Activated CD4-positive, alpha-beta T cell treated with anti-CD3 and anti-CD28 coated beads, Interleukin-2, amount 50 U/mL, for 24 hours (primary cell): ENCODE measurements at regions not wholly inside any gene's neighbourhood (a gene's known extent, or its start where the extent isn't known, plus 50 kb on each side); places are given as distances from the start of the nearest gene placed in this dataset.
"Not testable (repeated sequence)": the region's sequence is repeated elsewhere in the genome, so short reads cannot be mapped to it uniquely, and the experiment has no call there.

Source experiments
- DNase-seq, 2 donors: peaks; one replicate each; pipeline ENCODE4 v3.0.0-alpha.2; 2020; ENCODE audit warnings: low read depth in 1 of 2, low spot score in 1 of 2

DNA sequence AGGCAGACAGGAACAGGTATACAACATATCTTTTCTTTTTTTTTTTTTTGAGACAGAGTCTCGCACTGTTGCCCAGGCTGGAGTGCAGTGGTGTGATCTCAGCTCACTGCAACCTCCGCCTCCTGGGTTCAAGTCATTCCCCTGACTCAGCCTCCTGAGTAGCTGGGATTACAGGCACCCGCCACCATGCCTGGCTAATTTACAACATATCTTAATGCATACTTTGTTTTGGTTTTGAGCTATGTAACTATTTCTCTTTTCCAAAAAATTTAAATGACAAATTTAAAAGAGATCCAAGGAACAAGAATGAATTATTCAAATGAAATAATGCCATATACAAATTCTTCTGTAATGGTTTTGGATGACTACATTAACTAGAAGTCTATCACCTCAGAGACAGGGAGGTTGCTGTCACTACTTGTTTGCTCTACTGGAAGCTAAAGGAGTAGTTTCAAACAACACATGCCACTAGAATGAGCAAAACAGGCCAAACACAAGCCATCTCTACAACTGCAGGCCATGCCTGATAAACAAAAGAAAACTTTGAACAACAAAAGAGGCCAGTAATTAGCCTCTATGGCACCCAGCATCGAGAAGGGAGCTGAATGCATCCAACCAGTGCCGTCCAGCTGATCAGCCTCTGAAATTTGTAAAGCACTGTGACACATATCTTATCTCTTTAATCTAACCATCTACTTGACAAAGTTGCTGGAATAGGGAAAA, 133.6 kb upstream of the VOPP1 start:
- DNase-seq = not testable (repeated sequence)

DNA sequence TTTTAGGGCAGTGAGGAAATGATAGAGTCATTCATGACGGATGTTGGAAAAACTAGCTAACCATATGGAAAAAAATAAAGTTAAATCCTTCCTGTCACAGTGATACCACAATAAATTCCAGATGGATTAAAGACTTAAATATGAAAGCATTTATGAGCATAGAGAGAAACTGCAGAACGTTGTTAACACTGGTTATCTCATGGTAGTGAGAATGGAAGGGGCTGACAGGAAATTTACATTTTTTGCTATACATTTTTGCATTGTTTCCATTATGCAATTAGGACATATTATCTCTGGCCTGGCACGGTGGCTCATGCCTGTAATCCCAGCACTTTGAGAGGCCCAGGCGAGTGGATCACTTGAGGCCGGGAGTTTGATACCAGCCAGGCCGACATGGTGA, 130.5 kb upstream of the VOPP1 start:
- not testable (repeated sequence) for DNase-seq

DNA sequence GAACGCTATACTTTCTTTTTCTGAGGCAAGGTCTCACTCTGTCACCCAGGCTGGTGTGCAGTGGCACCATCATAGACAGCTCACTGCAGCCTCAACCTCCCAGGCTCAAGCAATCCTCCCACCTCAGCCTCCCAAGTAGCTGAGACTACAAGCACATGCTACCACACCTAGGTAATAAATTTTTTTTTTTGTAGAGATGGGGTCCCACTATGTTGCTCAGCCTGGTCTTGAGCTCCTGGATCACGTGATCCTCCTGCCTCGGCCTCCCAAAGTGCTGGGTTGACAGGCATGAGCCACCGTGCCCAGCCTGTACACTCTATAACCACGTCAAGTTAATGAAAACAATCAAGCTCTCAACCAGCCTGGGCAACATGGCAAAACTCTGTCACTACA, 127.1 kb upstream of the VOPP1 start:
- not testable (repeated sequence) for DNase-seq

DNA sequence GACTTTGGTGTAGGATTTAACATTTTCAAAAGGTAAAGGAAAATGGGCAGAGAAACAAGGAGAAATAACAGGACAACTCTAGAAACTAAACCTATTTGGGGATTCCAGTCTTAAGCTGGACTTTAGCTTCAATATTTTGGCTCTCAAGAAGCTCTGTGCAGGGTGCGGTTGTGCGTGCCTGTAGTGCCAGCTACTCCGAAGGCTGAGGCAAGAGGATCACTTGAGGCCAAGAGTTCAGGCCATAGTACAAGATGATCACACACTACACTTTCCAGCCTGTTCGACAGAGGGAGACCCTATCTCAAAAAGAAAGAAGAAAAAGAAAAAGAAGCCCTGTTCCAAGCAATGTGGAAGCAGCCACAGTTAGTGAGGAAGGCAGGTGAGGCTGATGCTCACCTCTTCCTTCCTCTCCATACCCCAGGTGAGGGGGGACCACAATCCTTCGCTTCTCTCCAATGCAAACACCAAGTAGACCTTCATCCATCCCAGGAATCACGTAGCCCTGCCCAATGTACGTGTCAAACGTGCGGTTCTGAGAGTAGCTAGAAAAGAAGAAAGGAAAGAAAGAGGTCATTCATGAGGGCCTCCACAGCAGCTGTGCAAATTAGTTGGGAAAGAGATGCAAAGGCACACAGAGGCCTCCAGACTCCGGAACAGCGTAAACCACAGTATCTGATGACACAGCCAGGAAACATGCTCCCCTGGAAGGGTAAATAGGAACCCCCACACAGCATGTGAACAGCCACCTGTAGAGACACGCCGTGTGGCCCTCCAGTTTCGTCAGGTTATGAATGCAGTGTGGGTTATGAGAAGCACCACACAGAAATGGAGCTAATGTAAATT, 126.5 kb upstream of the VOPP1 start:
- DNase-seq = not testable (repeated sequence)

DNA sequence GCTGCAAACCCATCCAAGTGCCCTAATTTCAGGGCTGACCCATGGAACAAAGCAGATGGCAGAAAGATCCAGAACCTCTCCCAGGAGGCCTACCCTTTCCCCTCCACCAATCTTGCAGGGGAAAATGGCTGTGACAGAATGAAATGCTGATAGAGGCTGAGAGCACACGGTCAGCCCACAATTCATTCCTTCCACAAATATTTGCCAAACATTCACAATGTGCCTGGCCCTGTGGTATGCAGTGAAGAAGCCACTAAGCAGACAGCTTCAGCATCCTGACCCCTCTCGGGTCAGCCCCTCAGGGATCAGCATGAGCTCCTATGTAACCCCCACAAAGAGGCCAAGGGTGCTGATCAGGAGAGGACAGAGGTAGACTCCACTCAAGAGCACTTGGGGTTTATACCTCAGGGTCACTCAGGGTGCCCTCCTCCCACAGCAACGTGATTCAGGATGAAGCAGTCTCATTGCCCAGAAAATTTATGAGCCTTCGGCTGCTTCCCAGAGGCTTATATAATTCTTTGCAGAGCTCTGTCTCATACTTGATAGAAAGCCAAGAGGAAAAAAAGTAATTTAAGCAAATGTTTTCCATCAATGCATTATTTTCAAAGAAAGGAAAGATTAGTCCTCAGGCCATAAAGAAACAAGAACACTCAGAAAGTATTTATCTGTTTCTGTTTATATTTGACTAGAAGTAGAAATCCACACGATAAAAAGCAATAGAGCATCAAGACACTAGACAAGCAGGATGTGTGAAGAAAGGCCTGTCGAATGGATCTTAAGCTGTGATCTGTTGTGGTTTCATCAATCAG, 123.8 kb upstream of the VOPP1 start:
- not testable (repeated sequence) for DNase-seq

DNA sequence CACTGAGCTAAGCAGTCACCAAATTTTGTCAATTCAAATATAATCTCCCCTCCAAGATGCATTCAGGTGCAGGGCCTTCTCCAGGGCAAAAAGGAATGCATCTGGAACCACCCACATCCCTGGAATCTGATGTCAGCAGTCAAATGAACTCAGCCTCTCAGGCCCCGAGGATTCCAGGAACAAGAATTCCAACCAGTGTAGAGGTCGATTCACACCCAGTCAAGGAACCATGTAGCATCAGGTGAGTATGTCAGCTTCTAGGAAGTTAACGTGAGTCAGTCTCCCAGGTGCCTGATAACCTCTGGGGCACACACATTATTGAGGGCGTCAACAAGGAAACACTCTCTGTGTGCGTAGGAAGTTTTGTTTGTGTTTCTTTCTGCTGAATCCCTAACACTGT, 122.2 kb upstream of the VOPP1 start:
- DNase-seq = not testable (repeated sequence)

DNA sequence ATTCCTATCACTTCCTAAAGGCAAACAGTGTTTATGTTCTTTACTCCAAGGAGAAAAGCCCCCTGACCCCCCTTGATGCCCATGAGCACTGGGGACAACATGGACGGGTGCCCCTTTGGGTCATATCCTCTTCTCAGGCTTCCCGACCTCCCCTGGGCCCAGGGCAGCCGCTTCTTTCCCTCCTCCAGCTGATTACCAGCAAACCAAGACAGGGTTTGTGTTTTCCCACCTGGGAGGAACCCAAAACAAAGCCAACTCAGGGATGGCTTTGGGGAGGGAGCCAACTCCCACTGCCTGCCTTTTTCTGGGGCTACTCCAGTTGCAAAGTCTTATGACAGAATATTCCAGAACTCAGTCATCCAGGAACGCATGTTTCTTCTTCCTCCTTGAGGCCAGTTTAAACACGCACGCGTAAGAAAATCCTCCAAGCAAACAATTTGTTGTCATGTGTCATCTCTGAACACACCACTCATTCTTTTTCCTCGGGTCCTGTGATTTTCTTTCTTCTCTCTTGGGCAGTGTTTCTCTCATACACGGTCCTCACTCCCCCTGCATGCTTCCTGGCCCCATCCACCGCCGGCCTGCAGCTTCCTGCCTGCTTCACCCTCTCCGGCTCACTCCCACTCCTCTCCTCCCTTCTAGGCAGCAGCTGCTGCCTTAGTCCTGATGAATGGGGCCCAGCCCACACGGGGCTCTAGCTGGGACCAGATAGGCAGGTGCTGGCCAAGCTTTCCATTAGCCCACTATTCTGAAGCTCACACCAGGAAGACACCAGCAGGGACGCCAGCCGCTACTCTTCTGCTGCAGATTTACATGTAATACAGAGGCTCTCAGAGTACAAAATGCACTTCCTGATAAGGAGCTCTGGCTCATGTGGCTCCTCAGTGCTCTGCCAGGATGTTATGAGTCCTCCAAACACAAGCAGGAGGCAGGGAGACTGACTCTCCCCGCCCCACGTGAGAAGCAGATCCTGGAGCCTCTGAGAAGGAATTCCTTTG, 116.7 kb upstream of the VOPP1 start:
- DNase-seq = not testable (repeated sequence)

DNA sequence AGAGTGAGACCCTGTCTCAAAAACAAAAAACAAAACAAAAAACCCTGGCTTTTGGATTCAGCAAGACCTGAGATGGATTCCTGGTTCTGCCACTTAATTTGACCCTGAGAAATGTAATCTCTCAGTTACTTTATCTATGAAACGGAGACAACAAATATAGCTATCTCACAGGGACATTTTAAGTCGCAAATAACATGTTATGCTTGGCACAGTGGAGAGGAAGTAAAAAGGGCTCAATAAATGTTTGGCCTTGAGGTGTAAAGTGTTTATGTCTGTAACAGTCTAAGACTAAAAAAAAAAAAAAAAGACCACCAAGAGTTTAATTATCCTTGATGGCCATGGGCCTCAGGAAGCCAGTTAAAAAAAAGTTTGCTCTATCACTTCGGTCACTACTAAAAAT, 116.0 kb upstream of the VOPP1 start:
- DNase-seq = not testable (repeated sequence)

DNA sequence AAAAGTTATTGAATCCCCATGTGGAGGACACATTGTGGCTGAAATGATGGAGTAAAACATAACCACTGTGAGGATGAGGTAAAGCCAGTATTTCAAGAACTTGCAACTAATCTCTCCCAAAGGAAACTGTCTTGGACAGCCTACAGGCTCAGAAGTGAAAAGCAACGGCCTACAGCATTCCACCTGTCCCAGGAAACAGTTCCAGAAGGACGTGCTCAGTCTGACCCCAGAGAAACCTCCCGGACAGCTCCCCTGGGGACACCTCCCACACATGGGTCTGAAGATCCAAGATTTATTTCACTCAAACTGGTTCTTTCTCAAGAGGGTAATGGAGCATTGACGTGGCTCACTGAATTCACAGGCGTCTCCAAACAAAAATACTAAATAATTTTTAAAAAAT, 115.0 kb upstream of the VOPP1 start:
- DNase-seq = not testable (repeated sequence)

DNA sequence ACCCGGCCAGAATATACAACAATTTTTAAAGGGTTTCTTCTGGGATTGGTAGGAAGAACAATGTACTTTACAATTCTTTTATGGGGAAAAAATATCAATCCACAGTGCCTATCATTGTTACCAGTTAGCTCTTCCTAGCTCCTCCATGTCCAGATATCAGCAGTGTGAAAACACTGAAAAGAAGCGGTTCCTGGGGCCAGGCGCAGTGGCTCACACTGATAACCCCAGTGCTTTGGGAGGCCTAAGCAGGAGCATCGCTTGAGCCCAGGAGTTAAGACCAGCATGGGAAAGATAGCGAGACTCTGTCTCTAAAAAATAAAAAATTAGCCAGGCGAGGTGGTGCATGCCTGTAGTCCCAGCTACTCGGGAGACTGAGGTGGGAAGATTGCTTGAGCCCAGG, 114.5 kb upstream of the VOPP1 start:
- DNase-seq = not testable (repeated sequence)

DNA sequence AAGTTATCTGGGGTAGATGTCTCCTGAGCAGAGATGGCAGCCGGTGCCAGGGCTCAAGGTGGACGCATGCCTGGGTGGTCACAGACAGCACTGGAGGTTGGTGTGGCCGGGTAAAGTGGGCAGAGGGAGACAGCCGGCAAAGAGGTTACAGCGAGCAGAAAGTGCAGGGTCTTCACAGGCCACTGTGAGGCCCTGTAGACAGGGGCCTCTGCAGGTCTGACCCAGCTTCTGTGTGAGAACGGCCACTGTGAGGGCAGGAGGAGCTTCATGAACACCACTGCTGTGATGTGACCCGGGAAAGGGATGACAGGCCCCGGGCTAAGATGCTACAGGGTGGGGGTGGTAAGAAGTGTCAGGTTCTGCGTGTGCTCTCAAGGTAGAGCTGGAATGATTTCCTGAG, 111.2 kb upstream of the VOPP1 start:
- not testable (repeated sequence) for DNase-seq

DNA sequence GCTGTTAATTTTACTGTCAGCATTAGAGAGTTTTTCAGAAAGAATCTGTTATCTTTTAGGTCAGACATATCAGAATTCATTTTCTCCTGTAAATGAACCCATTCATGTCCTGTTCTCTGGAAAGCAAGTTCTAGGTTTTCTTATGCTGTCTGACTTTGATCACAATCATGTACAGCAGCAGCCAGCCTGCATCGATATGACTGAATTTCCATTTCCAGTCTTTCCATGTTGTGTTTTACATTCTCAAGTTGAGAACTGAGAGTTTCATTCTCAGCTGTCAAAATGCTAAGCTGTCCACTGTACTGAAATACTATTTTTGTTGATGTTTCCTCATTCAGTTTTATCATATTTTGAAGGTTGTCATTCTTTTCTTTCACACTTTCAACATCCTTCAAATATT, 103.3 kb upstream of the VOPP1 start:
- not testable (repeated sequence) for DNase-seq

DNA sequence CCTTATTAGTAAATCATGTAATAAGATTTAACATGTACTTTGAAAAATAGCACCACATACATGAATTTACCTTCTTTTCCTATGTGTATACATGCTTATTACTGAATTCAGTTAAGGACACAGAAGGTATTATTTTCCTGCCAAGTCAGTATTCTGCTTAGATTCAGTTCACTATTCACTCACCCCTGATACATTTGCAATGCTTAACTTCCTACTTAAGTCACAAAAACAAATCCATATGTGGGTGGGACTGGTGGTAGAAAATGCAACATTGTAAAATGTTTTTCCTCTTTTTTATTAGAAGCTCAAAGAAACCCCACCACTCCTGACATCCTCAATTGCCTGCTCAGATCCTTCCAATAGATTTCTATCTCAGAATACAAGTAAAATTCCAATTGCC, 101.2 kb upstream of the VOPP1 start:
- not testable (repeated sequence) for DNase-seq

DNA sequence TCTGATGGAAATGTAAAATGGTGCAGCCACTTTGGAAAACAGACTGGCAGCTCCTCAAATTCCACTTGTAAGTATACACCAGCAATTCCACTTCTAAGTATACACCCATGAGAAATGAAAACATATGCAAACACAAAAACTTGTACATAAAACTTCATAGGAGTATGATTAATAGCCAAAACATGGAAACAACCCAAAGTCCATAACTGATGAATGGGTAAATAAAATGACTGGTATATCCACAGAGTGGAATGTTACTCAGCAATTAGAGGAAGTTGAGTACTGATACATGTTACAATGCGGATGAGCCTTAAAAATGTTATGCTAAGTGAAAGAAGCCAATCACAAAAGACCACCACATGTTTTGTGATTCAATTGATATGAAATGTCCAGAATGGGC, 99.8 kb upstream of the VOPP1 start:
- not testable (repeated sequence) for DNase-seq

DNA sequence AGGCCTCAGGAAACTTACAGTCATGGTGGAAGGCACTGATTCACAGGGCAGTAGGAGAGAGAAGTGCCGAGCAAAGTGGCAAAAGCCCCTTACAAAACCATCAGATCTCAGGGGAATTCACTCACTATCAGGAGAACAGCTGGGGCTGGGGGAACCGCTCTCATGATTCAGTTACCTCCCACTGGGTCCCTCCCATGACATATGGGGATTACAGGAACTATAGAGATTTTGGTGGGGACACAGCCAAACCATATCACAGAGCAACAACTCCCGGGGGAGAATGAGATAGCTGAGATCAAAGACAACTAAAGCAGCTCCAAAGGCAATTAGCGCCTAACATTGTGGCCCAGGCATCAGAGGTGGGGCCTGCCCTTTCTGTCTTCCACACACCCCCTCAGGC, 85.4 kb upstream of the VOPP1 start:
- DNase-seq = no peak

DNA sequence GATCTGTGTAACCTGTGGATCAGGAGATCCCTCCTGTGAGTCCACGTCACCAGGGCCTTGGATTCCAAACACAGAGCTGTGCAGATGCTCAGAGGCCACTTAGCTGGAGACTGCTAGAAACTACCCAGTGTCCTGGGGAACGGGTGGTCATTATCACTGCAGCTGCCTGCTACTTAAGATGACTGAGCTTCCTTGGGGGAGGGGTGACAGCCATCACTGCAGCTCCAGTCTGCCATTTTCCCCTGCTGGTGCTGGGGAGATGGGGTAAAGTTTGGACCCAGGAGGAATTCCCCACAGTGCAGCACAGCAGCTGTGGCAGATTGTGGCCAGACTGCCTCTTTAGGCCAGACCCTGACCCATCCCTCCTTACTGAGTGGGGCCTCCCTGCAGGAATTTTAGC, 78.8 kb upstream of the VOPP1 start:
- DNase-seq = no peak

DNA sequence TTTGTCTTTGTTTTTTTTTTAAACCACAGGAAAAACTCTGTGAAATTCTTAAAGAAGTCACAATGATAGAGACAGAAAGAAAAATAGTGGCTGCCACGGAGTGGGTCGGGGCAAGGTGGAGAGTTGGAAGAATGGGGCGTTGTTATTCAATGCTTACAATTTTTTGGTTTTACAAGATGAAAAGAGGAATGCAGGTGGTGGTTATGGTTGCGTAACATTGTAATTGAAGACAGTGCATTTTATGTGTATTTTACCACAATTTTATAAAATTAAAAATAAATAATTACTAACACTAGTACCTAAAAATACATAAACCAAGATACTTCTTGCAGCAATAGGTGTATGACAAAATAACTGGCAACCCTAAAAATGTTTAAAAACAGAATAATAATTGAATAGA, 76.9 kb upstream of the VOPP1 start:
- DNase-seq = no peak

DNA sequence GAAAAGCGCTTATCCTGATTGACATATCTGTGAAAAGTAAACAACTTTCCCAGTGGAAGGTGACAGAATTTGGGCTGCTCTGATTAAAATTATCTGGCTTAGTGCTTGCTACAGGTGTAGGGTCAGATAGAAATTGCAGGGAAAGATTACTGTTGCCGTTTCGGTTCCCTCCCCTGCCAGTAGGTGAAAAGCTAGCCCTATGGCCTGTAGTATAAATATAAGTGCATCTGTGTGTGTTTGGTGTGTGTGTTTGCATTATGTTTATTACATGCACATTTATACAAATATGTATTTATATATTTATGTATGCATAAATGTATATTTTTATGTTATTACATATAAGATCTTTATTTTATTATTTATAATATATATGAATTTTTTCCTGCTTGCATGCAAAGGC, 72.3 kb upstream of the VOPP1 start:
- DNase-seq = no peak

DNA sequence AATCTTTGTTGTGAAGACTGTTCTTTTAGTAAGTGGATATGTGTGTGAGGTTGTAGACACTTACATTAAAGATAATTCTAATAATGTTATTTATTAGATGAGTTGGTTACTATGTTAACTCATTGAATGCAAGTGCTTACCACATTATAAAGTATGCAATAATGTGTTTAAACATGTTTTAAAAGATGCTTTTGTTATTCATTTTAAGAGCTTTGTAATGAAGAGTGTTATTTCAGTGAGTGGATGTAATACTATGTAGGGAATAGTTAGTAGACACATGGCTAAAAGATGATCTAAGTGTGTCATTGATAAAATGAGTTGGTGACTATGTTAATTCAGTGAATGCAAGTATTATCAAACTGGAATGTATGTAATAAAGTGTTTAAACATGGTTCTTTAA, 70.0 kb upstream of the VOPP1 start:
- DNase-seq = no peak

DNA sequence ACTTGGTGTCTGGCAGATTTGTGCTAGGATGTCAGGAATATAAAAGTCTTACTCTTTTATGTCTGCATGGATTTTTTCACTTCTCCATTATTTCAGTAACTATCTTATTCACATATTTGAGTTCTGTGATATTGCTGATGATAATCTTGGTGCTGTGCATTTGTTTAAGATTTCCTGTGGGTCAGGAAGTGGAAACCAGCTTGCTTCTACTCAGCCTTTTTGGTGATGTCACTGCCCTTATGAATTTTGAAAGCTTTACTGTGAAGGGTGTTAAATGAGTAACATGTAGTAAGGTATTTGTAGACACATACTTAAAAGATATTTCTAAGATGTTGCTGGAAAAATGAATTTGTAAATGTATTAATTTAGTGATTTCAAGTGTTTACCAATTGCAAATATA, 69.5 kb upstream of the VOPP1 start:
- DNase-seq = no peak
